ENCODE measurements at regions not wholly inside any gene's neighbourhood (a gene's known extent, or its start where the extent isn't known, plus 50 kb on each side); places are given as distances from the start of the nearest gene placed in this dataset.

DNA sequence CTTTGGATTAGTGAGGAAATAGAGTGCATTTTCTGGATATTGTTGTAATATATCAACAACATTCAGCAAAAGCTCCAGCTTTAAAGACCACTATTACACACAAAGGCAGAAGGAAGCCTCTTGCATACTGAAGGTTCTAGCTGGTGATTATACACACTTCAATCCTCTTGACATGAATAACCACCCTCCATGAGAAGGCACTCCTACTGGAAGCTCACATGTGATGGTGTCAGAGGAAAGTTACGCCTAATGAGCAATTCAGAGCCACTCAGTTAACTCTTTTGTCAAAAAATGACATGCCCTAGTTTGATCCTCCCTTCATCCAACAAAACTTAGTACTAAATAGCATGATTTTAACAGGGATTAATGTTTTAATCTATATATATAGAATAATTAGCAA, 124.6 kb upstream of the LYSMD4 start:
- Histone ChIP-seq H3K36me3 (no peaks in the 10 kb centered on the region), H3K27me3 (no peaks in the 10 kb centered on the region), H3K4me1 (no peaks in the 10 kb centered on the region), H3K27ac (no peak overlapping the region), H3K4me3 (no peak overlapping the region), H3K9me3 (no peaks in the 10 kb centered on the region)
- no peak for TF ChIP-seq POLR2A (IDR thresholded peaks at IDR 0.05)
- TF ChIP-seq, protein P1, sequence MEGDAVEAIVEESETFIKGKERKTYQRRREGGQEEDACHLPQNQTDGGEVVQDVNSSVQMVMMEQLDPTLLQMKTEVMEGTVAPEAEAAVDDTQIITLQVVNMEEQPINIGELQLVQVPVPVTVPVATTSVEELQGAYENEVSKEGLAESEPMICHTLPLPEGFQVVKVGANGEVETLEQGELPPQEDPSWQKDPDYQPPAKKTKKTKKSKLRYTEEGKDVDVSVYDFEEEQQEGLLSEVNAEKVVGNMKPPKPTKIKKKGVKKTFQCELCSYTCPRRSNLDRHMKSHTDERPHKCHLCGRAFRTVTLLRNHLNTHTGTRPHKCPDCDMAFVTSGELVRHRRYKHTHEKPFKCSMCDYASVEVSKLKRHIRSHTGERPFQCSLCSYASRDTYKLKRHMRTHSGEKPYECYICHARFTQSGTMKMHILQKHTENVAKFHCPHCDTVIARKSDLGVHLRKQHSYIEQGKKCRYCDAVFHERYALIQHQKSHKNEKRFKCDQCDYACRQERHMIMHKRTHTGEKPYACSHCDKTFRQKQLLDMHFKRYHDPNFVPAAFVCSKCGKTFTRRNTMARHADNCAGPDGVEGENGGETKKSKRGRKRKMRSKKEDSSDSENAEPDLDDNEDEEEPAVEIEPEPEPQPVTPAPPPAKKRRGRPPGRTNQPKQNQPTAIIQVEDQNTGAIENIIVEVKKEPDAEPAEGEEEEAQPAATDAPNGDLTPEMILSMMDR (IDR thresholded peaks at IDR 0.05), result no peak
- intact Hi-C loops (cut with DNase I), result no loop called here
- no peak for DNase-seq
- 94 to 100% methylated on average over 1 of the region's 1 CpG for WGBS, 2 donors

DNA sequence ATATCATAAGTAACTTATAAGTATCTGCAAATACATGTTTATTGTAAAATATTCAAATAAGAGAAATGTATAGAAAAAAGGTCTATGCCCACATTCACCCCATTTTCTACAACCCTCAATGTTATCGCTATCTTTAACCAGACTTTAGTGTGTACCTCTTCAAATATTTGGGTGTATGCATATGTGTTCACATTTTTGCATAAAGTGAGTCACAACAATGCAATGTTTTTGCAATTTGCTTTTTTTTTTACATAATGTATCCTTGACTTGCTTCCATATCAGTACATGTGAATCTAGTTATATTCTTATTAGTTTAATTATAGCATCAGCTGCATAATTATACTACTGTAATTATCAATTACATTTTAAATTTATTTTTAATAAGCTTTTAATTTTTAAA, 117.3 kb upstream of the LYSMD4 start:
- 97% methylated on average over 1 of the region's 1 CpG for WGBS, 2 donors
- H3K27ac ChIP-seq, result no peak overlapping the region
- TF ChIP-seq, protein P1 (IDR thresholded peaks at IDR 0.05), result no peak
- TF ChIP-seq POLR2A (IDR thresholded peaks at IDR 0.05), result no peak
- no peak overlapping the region for H3K4me3 ChIP-seq
- no peak for DNase-seq
- H3K4me1 ChIP-seq, result no peaks in the 10 kb centered on the region
- no peaks in the 10 kb centered on the region for H3K9me3 ChIP-seq
- no peaks in the 10 kb centered on the region for H3K27me3 ChIP-seq
- intact Hi-C loops (cut with DNase I), result no loop called here
- no peaks in the 10 kb centered on the region for H3K36me3 ChIP-seq

DNA sequence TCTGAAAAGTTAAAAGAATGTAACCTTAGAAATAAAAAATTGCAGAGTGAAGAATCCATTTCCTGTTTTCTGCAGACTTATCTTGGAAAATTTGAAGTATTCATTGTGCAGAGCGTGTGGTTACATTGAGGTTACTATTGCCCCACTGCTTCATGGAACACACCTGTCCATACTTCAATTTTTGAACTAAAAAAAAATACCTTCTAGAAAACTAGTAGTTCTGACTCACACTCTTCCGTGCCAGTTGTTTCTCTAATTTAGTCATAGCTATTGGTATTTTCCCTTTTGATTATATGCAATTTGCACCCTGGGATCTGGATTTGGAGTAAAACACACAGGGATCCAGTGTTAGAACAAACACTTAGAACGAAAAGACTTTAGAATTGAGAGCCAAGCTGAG, 111.8 kb upstream of the LYSMD4 start:
- no peaks in the 10 kb centered on the region for H3K27me3 ChIP-seq
- TF ChIP-seq, protein P1 (IDR thresholded peaks at IDR 0.05), result no peak
- TF ChIP-seq POLR2A (IDR thresholded peaks at IDR 0.05), result no peak
- H3K9me3 ChIP-seq, result no peaks in the 10 kb centered on the region
- H3K27ac ChIP-seq, result no peak overlapping the region
- no peaks in the 10 kb centered on the region for H3K4me1 ChIP-seq
- no peak for DNase-seq
- 60 to 69% methylated on average over 3 of the region's 3 CpGs for WGBS, 2 donors
- no peak overlapping the region for H3K4me3 ChIP-seq
- no peaks in the 10 kb centered on the region for H3K36me3 ChIP-seq
- intact Hi-C loops (cut with DNase I), result no loop called here

DNA sequence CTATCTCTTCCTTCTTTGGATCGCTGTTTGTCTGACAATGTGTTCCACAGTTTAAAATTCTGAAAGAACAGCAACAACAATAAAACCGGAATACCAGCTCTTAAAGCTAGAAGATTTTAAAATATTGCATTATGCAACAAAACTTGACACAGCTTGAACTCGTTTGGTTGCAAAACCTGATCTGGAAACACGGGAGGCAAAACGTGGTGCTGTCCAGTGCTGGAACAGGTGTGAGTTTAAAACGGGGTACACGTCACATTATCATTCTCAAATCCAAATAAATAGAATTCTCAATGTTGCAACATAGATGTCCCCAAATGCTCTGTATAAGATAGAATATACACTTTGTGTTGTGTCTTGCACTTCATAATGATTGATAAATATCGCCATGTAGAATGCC, 110.9 kb upstream of the LYSMD4 start:
- WGBS, 2 donors, result 48 to 54% methylated on average over 8 of the region's 8 CpGs
- DNase-seq, result no peak
- H3K27me3 ChIP-seq, result no peaks in the 10 kb centered on the region
- H3K27ac ChIP-seq, result no peak overlapping the region
- no peaks in the 10 kb centered on the region for H3K36me3 ChIP-seq
- H3K4me1 ChIP-seq, result no peaks in the 10 kb centered on the region
- H3K9me3 ChIP-seq, result no peaks in the 10 kb centered on the region
- H3K4me3 ChIP-seq, result no peak overlapping the region
- intact Hi-C loops (cut with DNase I), result no loop called here
- TF ChIP-seq, protein P1 (IDR thresholded peaks at IDR 0.05), result no peak
- TF ChIP-seq POLR2A (IDR thresholded peaks at IDR 0.05), result no peak

DNA sequence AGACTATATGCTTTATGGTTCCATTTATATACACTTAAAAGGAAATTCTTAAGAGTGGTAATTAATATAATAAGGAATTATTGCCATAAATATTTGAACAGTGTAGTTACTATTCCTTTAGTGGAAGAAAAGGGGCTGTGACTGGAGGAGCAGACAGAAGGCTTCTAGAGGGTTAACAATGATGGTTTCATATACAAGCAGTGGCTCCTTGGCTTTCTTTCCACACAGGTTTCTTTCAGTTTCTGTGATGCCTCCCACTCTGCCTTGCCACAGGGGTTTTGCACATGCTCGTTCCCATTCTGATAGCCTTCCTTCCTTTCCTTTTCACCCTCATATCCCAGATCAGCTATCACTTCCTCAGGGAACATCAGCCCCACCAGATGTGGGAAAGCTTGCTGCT, 108.8 kb upstream of the LYSMD4 start:
- 63 to 81% methylated on average over 1 of the region's 1 CpG for WGBS, 2 donors
- Histone ChIP-seq H3K27me3 (no peaks in the 10 kb centered on the region), H3K4me1 (no peaks in the 10 kb centered on the region), H3K9me3 (no peaks in the 10 kb centered on the region), H3K27ac (no peak overlapping the region), H3K4me3 (no peak overlapping the region), H3K36me3 (no peaks in the 10 kb centered on the region)
- DNase-seq, result no peak
- intact Hi-C loops (cut with DNase I), result no loop called here
- TF ChIP-seq, protein P1 (IDR thresholded peaks at IDR 0.05), result no peak
- TF ChIP-seq POLR2A (IDR thresholded peaks at IDR 0.05), result no peak

Data from esophagus squamous epithelium (tissue), 5 donors.